GM10248 (cell line): ENCODE measurements at regions not wholly inside any gene's neighbourhood (a gene's known extent, or its start where the extent isn't known, plus 50 kb on each side); places are given as distances from the start of the nearest gene placed in this dataset.

Experiments
- CTCF ChIA-PET: fragments of 300-600 bp; sonication (Branson Sonifier 250); formaldehyde crosslinking; extraction: SDS; loops from one replicate; lab custom pipeline; 2021; ENCODE audit warnings: antibody characterized with exemption; lab: Yijun Ruan, JAX
- POLR2A ChIA-PET: fragments of 350-650 bp; sonication (Branson Sonifier 250); formaldehyde crosslinking; extraction: SDS; loops from one replicate; lab custom pipeline; 2020; ENCODE audit warnings: antibody characterized with exemption; lab: Yijun Ruan, JAX
- DNase-seq: peaks from one replicate; pipeline ENCODE4 v3.0.0; 2012; ENCODE audit errors: extremely low spot score
- TF ChIP-seq, protein P1 (sequence below): IDR thresholded peaks from 2 replicates; pipeline ENCODE4 v1.5.1; 2012; ENCODE audit warnings: mild to moderate bottlenecking, low read depth; ENCODE audit errors: extremely low read depth, missing control alignments, control extremely low read depth

DNA sequence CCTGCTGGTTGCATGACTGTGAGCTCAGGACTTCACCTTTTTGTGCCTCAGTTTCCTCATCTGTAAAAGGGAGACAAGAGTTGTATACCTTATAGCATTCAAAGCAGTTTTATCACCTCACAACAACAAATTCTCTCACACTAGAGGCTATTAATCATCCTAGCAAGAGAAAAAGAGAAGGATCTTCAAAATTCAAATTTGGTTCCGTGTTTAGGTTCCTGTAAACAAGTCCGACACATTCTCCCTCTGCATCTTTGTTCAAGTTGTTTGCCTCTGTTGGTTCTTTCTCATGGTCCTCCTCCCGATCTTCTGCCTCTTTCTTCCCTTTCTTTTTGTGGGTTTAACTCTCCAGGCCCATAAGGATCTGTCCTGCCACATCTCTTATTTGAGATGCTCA lies 218.0 kb downstream of the PIK3R1 start:
- ChIA-PET POLR2A (no interaction called here), CTCF (interaction anchor here (1.3 to 3.3 kb wide), 4 partner anchors 10 to 147 kb away, joined by 3 to 17 read pairs (median 6); no protein-coding TSS in a partner anchor)
- no peak for DNase-seq
- TF ChIP-seq, protein P1, sequence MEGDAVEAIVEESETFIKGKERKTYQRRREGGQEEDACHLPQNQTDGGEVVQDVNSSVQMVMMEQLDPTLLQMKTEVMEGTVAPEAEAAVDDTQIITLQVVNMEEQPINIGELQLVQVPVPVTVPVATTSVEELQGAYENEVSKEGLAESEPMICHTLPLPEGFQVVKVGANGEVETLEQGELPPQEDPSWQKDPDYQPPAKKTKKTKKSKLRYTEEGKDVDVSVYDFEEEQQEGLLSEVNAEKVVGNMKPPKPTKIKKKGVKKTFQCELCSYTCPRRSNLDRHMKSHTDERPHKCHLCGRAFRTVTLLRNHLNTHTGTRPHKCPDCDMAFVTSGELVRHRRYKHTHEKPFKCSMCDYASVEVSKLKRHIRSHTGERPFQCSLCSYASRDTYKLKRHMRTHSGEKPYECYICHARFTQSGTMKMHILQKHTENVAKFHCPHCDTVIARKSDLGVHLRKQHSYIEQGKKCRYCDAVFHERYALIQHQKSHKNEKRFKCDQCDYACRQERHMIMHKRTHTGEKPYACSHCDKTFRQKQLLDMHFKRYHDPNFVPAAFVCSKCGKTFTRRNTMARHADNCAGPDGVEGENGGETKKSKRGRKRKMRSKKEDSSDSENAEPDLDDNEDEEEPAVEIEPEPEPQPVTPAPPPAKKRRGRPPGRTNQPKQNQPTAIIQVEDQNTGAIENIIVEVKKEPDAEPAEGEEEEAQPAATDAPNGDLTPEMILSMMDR, result no peak

DNA sequence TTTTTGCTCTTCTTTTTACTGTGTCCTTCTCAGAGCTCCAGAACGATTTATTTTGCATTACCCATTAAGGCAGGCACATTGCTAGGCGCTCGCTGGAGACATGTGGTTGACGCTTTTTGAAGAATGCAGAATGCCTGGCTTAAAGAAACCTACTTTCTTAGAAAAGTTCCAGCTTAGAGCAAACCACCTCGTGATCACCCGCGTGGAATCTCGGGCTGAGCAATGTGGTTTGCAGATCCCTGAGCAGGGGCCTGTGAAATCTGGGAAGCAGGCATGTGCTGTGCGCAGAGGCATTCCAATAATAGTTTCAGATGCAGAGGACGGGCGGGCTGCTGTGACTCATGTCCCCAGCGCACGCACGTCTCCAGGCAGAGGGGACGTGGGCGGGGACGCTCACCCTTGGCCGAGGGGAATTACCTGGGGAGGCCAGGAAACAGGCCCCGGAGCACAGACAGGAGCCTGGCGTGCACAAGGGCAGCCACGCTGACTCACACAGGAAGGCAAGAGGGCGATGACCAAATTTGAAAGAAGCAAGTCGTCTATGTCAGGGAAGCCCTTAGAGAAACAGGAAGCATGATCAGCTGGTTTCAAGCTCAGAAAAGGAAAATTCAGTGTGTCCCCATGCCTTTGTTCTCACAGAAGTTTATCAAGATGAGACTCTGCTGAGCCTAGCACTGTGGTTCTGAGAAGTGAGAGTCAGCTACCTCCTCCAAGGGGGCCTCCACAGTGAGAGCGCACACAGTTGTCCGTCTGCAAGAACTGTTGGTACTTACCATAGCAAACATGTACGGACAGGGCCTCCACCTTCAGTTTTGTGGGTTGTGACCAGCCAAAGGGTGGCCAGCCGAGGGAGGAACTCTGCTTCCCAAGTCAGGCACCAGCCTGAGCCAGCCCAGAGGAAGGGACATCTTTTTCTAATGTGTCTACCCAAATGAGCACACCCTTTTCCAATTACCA lies 218.6 kb downstream of the PIK3R1 start:
- ChIA-PET CTCF (interaction anchor here (0.8 to 3.3 kb wide), 9 partner anchors 10 to 148 kb away, joined by 3 to 17 read pairs (median 3); no protein-coding TSS in a partner anchor), POLR2A (interaction anchor here (0.6 to 0.9 kb wide), 2 partner anchors 12 to 56 kb away, joined by 4 to 7 read pairs; no protein-coding TSS in a partner anchor)
- TF ChIP-seq, protein P1, result no peak
- DNase-seq, result peak; percentile 91

DNA sequence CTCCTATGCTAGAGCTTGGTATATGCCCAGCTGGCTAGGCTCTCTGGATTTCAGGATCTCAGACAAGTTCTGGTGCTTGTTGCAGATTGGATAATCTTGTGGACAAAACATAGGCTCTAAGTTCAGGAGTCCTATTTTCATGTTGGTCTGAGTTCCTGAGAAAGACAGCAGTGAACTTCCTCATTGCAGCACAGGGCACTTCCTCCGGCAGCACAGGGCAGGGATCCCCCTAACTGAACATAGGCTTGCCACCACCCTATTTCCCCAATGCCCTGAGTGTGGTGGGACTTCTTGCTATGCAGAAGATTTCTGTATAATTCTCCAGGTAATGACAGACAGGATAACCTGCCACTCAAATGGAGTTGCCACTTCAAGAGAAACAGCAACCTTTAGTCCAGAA lies 220.1 kb downstream of the PIK3R1 start:
- TF ChIP-seq, protein P1, result no peak
- ChIA-PET POLR2A (no interaction called here), CTCF (interaction anchor here (1.5 to 3.3 kb wide), 4 partner anchors 9 to 149 kb away, joined by 3 to 17 read pairs (median 4); no protein-coding TSS in a partner anchor)
- DNase-seq, result no peak

DNA sequence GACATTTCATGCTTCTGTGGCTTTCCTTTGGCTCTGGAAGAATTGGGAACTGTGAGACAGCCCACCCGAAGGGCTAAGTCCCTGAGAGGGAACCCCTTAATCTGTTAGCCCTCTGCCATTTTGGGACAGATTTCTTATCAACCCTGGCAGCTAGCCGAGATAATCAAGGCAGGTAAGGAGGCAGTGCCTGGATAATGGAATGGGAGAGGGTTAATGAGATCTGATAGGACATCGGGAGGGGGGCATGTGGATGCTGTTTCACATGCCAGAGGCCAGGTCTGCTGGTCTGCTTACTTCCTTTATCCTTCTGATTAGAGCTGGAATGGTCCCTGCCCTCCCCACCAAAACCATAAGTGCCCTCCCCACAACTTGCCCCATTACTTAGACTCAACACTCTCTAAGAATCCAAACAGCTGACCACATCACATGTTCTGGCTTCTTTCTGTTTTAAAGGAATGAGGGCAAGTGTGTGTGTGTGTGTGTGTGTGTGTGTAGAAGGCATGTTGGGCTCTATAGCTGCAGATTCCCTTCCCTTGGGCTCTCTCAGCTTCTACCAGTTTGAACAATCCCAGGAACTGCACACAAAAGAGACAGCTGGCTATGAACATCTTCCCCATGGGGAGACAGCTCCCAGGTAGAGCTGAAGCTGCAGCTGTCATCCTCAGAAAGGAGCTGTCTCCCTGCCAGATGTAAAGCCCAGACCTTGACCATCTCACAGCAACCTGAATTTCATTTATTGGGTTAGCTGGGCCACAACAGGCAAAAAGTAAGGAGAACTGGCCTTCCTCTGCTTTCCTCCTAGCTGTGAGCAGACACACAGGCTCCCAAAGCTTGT lies 221.3 kb downstream of the PIK3R1 start:
- no peak for DNase-seq
- POLR2A ChIA-PET, result no interaction called here
- CTCF ChIA-PET, result interaction anchor here (0.9 to 1.7 kb wide), 8 partner anchors 8 to 151 kb away, joined by 3 to 6 read pairs (median 3); no protein-coding TSS in a partner anchor

DNA sequence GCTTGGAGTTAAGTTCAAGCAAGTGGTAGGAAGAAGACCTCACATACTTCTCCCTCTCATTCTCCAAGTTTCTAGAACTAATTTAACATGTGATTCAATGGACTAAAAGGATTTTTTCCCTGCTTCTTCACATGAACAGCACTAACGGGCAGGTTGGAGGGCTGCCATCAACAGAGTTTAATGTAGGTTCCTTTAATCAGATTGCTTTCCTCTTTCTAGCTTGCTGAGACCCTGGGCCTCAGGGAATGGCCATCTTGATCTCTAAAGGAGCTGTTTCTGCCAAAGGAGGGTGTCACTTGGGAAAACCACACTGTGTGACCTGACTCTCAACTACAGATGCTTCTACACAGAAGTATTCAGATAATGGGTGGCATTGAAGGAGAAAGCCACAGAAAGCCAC lies 223.3 kb downstream of the PIK3R1 start:
- no peak for DNase-seq
- CTCF ChIA-PET, result interaction anchor here (1.0 to 1.6 kb wide), 3 partner anchors 9 to 67 kb away, joined by 3 read pairs; no protein-coding TSS in a partner anchor
- TF ChIP-seq, protein P1, result no peak
- POLR2A ChIA-PET, result no interaction called here

More for the DNA sequence above, 221.3 kb downstream of the PIK3R1 start:
- TF ChIP-seq, protein P1, result no peak

DNA sequence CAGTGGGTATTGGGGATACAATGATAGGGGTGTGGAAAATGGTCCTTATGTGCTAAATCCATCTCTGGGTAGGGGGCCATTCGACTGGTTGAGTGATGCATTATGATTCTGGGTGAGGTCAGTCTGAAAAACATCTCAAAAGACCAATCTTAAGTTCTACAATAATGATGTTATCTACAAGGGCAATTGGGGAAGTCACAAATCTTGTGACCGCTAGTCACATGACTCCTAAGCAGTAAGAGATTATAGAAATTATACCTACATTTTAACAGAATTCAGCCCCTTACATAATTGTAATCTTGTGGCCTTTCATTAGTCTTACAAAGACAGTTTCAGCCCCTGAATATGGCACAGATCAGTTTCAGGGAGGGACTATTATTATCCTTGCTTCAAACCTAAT lies 224.7 kb downstream of the PIK3R1 start:
- ChIA-PET POLR2A (no interaction called here), CTCF (interaction anchor here (1.1 to 1.9 kb wide), 4 partner anchors 10 to 139 kb away, joined by 3 to 5 read pairs (median 4); no protein-coding TSS in a partner anchor)
- TF ChIP-seq, protein P1, result no peak
- no peak for DNase-seq
